ENCODE measurements at regions not wholly inside any gene's neighbourhood (a gene's known extent, or its start where the extent isn't known, plus 50 kb on each side); places are given as distances from the start of the nearest gene placed in this dataset.
"Not testable (repeated sequence)": the region's sequence is repeated elsewhere in the genome, so short reads cannot be mapped to it uniquely, and the experiment has no call there.

DNA sequence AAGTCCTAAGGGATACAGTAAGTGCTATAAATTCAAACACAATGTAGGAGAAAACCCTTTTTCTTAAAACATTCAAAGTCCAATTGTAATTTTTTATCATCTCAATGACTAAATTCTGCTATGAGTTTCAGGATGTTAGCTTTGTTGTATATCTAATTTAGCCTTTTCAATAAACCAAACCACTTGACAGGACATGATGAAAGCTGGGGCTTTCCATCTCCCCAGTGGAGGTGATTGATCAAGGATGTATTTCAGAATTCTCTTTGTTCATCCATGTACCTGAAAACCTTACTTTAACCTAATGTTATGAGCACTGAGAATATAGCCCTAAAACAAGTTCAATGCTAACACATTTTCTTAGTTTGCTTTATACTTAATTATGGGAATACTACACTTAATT, 639.0 kb upstream of the ITGA1 start:
- H3K4me3 ChIP-seq, result no peak overlapping the region
- no peak for ATAC-seq (replicated peaks in 6 of 8)
- H3K27ac ChIP-seq, result no peak overlapping the region
- no peaks in the 10 kb centered on the region for H3K4me1 ChIP-seq (replicated peaks in 1 of 2)
- in situ Hi-C loops (cut with MboI; ENCODE audit: low pct_unique_long_range_greater_than_20kb in 2 of 9, low sequenced_read_pairs in 9 of 9, unreplicated experiment in 9 of 9), result no loop called here

DNA sequence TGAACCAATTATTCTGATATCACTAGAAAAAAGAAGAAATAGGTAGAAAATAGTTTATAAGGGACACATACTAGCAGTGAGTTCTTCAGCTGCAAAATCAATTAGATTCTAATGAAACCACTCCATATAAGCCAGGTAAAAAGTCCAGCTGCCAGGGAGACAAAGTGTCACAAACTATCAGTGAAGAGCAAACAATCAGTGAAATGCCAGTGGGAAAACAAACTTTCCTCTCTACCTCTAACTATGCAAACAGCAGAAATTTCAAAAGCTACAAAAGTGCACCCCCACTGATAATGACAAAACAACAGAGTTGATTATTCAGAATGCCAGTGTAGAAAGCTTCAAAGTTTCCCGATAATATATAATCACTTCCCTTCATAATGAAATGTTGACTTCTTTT, 637.2 kb upstream of the ITGA1 start:
- no peak for ATAC-seq (replicated peaks in 6 of 8)
- WGBS, 10 experiments, result 0 to 100% (median 82%) methylated on average over 1 of the region's 1 CpG; no CpG with 5 or more reads in 2 of the 10 experiments
- in situ Hi-C loops (cut with MboI; ENCODE audit: low pct_unique_long_range_greater_than_20kb in 2 of 9, low sequenced_read_pairs in 9 of 9, unreplicated experiment in 9 of 9), result no loop called here
- Histone ChIP-seq H3K4me3 (no peak overlapping the region), H3K4me1 (replicated peaks in 1 of 2) (no peaks in the 10 kb centered on the region), H3K27ac (no peak overlapping the region)

DNA sequence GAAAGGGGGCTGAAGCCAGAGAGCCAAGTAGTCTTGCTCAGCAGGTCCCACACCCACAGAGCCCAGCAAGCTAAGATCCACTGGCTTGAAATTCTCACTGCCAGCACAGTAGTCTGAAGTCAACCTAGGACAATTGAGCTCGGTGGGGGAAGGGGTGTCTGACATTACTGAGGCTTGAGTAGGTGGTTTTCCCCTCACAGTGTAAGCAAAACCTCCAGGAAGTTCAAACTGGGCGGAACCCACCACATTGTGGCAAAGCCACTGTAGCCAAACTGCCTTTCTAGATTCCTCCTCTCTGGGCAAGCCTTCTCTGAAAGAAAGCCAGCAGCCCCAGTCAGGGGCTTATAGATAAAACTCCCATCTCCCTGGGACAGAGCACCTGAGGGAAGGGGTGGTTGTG, 630.9 kb upstream of the ITGA1 start:
- 20 to 90% (median 88%) methylated on average over 1 to 2 of the region's 2 CpGs; no CpG with 5 or more reads in 7 of the 10 experiments for WGBS, 10 experiments
- in situ Hi-C loops (cut with MboI; ENCODE audit: low pct_unique_long_range_greater_than_20kb in 2 of 9, low sequenced_read_pairs in 9 of 9, unreplicated experiment in 9 of 9); H3K4me3 ChIP-seq; H3K4me1 ChIP-seq (replicated peaks in 1 of 2); H3K27ac ChIP-seq; ATAC-seq (replicated peaks in 6 of 8): not testable (repeated sequence)

DNA sequence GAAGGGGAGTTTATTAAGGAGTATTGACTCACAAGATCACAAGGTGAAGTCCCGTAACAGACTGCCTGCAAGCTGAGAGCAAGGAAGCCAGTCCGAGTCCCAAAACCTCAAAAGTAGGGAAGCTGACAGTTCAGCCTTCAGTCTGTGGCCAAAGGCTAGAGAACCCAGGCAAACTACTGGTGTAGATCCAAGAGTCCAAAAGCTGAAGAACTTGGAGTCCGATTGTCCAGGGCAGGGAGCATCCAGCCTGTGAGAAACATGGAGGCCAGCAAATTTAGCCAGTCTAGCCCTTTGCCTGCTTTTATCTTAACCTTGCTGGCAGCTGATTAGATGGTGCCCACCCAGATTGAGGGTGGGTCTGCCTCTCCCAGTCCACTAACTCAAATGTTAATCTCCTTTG, 621.9 kb upstream of the ITGA1 start:
- 0 to 100% (median 89%) methylated on average over 1 to 3 of the region's 3 CpGs; no CpG with 5 or more reads in 1 of the 10 experiments for WGBS, 10 experiments
- in situ Hi-C loops (cut with MboI; ENCODE audit: low pct_unique_long_range_greater_than_20kb in 2 of 9, low sequenced_read_pairs in 9 of 9, unreplicated experiment in 9 of 9); H3K4me3 ChIP-seq; H3K27ac ChIP-seq; H3K4me1 ChIP-seq (replicated peaks in 1 of 2); ATAC-seq (replicated peaks in 6 of 8): not testable (repeated sequence)

DNA sequence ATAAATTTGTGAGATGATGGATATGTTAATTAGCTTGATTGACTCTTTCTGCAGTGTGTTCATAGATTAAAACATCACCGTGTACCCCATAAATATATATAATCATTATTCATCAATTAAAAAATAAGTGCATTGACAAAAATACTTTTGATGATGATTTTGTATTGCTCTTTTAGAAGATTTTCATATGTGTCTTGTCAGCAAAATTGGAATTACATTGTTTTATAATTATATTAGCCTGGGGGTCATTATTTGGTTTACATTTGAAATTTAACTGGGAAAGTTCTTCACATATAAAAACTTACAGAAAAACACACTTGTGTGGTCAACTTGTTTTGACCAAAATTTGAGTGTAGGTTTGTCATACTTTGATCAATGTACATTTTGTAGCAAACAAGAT, 614.6 kb upstream of the ITGA1 start:
- no peak overlapping the region for H3K4me3 ChIP-seq
- 27 to 100% (median 78%) methylated on average over 1 of the region's 1 CpG; no CpG with 5 or more reads in 3 of the 10 experiments for WGBS, 10 experiments
- no peak for ATAC-seq (replicated peaks in 6 of 8)
- in situ Hi-C loops (cut with MboI; ENCODE audit: low pct_unique_long_range_greater_than_20kb in 2 of 9, low sequenced_read_pairs in 9 of 9, unreplicated experiment in 9 of 9), result no loop called here
- no peaks in the 10 kb centered on the region for H3K4me1 ChIP-seq (replicated peaks in 1 of 2)
- H3K27ac ChIP-seq, result no peak overlapping the region

DNA sequence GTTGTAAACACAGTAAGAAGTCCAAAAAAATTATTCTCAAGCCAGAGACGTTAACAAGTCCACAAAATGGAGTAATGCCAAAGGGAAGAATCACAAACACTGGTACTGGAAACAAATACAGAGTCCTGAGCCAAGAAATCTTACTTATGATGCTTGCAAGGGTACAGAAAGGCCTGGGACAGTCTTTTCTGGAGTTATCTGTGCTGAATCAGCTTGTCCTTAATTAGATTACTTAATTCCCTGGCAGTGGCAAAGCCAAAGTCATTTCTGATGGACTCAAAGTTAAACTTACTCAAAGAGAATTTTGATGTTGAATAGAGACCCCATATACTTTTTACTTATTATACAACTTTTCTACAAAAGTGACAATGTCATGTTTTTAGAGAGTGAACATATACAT, 610.5 kb upstream of the ITGA1 start:
- 0 to 100% (median 80%) methylated on average over 1 of the region's 1 CpG; no CpG with 5 or more reads in 3 of the 10 experiments for WGBS, 10 experiments

DNA sequence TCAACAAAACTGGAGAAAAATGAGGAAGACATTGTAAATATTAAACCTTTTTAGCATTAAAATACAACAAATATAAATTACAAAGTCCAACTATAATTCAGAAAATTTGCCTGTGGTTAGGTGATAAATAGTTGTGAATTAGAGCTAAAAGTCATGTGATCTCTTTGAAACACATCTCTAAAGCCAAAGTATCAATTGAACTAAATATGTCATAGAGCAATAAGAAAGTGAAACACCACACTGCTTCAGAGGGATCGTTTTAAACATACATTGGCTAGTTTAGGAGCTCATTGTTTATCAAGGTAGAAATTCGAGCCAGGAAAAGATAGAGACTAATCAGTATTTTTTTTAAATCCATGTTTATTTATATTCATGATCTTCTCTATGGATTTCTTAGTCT, 606.3 kb upstream of the ITGA1 start:
- 0 to 95% (median 11%) methylated on average over 1 to 2 of the region's 2 CpGs; no CpG with 5 or more reads in 3 of the 10 experiments for WGBS, 10 experiments
- H3K4me3 ChIP-seq, result no peak overlapping the region
- in situ Hi-C loops (cut with MboI; ENCODE audit: low pct_unique_long_range_greater_than_20kb in 2 of 9, low sequenced_read_pairs in 9 of 9, unreplicated experiment in 9 of 9), result no loop called here
- no peak overlapping the region for H3K27ac ChIP-seq
- H3K4me1 ChIP-seq (replicated peaks in 1 of 2), result no peaks in the 10 kb centered on the region
- no peak for ATAC-seq (replicated peaks in 6 of 8)

More for the DNA sequence above, 610.5 kb upstream of the ITGA1 start:
- Histone ChIP-seq H3K27ac (no peak overlapping the region), H3K4me1 (replicated peaks in 1 of 2) (no peaks in the 10 kb centered on the region), H3K4me3 (no peak overlapping the region)
- in situ Hi-C loops (cut with MboI; ENCODE audit: low pct_unique_long_range_greater_than_20kb in 2 of 9, low sequenced_read_pairs in 9 of 9, unreplicated experiment in 9 of 9), result no loop called here
- no peak for ATAC-seq (replicated peaks in 6 of 8)

DNA sequence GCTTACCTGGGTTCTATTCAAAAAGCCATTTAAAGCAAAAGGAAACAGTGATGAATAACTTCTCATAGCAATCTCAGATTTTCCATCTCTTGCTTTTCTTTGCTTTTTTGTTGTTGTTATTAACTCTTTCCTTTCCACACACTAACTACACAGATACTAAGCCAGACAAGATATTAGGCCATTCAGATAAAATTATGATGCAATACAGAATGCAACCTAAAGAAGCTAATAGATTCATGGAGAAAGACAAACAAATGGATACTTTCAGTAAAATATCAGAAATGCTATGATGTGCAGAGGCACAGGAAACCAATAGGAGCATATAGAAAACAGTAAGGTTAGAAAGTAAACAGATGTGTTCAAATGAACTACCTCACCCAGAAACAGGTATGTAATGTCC, 597.0 kb upstream of the ITGA1 start:
- ATAC-seq (replicated peaks in 6 of 8), result no peak
- Histone ChIP-seq H3K4me1 (replicated peaks in 1 of 2) (no peaks in the 10 kb centered on the region), H3K4me3 (no peak overlapping the region), H3K27ac (no peak overlapping the region)
- in situ Hi-C loops (cut with MboI; ENCODE audit: low pct_unique_long_range_greater_than_20kb in 2 of 9, low sequenced_read_pairs in 9 of 9, unreplicated experiment in 9 of 9), result no loop called here

DNA sequence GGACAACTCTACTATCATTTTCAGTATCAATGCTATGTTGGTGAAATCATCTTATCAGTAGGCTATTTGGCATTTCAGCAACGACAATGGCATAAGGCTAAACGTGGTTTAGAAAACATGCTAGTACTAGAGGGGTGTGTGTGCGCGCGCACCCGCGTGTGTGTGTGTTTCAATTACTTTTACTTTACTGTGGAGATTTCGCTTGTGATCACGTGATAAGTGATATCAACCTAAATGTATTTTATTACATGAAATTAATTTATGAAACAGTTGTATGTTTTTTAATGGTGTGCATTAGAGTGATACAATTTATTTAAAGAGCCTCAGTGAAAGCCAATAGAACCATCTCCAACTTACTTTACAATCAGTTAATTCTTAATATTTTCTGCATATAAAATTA, 587.9 kb upstream of the ITGA1 start:
- in situ Hi-C loops (cut with MboI; ENCODE audit: low pct_unique_long_range_greater_than_20kb in 2 of 9, low sequenced_read_pairs in 9 of 9, unreplicated experiment in 9 of 9), result no loop called here
- 33 to 94% (median 92%) methylated on average over 3 to 9 of the region's 9 CpGs; no CpG with 5 or more reads in 1 of the 10 experiments for WGBS, 10 experiments
- no peak for ATAC-seq (replicated peaks in 6 of 8)

DNA sequence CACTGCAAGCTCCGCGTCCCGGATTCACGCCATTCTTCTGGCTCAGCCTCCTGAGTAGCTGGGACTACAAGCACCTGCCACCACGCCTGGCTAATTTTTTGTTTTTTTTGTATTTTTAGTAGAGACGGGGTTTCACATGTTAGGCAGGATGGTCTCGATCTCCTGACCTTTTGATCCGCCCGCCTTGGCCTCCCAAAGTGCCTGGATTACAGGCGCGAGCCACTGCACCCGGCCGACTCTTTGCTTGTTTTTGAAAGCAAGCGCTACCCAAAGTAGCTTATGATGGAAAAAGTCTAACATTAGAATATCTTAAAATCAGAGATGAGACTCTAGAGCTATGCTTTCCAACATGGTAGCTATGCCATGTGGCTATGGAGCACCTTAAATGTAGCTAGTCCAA, 585.5 kb upstream of the ITGA1 start:
- 61 to 99% (median 94%) methylated on average over 4 to 14 of the region's 14 CpGs; no CpG with 5 or more reads in 2 of the 10 experiments for WGBS, 10 experiments
- H3K27ac ChIP-seq, result no peak overlapping the region
- no peak overlapping the region for H3K4me3 ChIP-seq
- no peak for ATAC-seq (replicated peaks in 6 of 8)
- in situ Hi-C loops (cut with MboI; ENCODE audit: low pct_unique_long_range_greater_than_20kb in 2 of 9, low sequenced_read_pairs in 9 of 9, unreplicated experiment in 9 of 9), result no loop called here
- no peaks in the 10 kb centered on the region for H3K4me1 ChIP-seq (replicated peaks in 1 of 2)

More for the DNA sequence above, 587.9 kb upstream of the ITGA1 start:
- Histone ChIP-seq H3K4me3 (no peak overlapping the region), H3K27ac (no peak overlapping the region), H3K4me1 (replicated peaks in 1 of 2) (no peaks in the 10 kb centered on the region)

DNA sequence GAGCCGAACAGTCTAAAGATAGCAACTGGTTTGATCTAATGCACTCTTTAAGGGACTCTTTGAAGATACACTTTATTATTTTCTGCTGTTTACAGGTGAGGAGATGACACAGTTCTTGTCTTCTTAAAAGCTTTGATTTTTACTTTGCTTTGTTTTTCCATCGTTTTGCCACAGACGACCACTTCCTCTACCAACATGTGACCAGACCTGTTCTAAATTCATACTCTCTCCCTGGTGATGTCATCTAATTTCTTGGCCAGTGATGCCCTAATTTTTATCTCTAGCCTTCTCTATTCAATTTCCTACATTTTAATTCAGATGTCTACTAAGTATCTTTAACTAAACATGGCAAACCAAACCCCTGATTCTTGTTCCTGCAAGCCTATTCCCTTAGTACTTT, 583.4 kb upstream of the ITGA1 start:
- WGBS, 10 experiments, result 0 to 100% (median 74%) methylated on average over 1 to 3 of the region's 3 CpGs
- ATAC-seq (replicated peaks in 6 of 8), result no peak
- Histone ChIP-seq H3K4me1 (replicated peaks in 1 of 2) (no peaks in the 10 kb centered on the region), H3K4me3 (no peak overlapping the region), H3K27ac (no peak overlapping the region)
- in situ Hi-C loops (cut with MboI; ENCODE audit: low pct_unique_long_range_greater_than_20kb in 2 of 9, low sequenced_read_pairs in 9 of 9, unreplicated experiment in 9 of 9), result no loop called here

All from motor neuron (in vitro differentiated cells).